Activated gamma-delta T cell treated with Interleukin-2 at 50 U/mL for 16 hours (primary cell): ENCODE measurements at regions not wholly inside any gene's neighbourhood (a gene's known extent, or its start where the extent isn't known, plus 50 kb on each side); places are given as distances from the start of the nearest gene placed in this dataset.

Source experiments
- DNase-seq: peaks from one replicate; pipeline ENCODE4 v3.0.0-alpha.2; 2020

DNA sequence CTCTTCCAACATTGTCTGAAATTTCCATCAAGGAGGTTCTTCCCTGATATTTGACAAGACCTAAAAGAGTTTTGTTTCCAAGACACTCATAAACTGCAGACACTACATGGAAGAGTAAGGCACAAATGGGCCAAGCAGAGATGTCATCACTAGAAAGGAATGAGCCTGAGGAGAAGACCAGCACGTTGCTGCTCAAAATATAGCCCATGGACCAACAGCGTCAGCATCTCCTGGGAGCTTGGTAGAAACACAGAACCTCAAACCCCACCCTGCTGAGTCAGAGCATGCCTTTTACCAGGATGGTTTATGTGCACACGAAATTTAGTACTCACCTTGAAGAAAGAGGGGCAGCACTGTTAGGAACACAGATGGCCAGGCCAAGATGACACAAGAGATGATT, 128.7 kb upstream of the MID1 start:
- no peak for DNase-seq

DNA sequence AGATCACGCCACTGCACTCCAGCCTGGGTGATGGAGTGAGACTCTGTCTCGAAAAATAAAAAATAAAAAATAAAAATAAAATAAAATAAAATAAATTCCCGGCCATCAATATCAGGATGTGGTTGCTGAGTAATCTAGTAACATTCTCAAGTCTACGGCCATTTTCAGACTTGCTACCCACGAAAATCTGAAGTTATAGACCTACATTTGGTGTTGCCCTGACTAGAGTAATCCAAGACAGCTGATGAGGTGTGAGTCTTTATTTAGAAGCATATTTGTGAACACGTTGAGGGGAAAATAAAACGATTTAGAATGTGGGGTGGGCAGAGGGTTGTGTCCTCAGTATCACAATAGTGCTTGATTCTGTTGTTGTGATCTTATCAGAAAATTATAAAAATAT, 130.2 kb upstream of the MID1 start:
- no peak for DNase-seq

DNA sequence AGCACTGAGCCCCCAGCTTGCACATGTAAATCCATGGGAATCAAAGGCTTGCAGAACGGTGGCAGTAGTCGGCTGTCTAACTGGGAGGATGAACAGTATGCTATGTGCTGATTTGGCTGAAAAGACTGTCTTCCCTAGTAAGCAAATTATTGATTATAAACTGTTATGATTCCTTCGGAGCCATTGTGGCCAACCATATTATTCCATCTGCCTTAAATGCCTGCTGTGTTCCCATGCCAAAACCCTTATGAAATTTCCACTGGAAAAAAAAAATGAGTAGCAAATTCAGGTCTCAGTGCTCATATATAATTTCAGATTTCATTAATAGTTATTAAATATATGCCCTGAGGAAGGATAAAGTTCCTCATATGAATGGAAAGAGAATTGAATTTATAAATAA, 132.7 kb upstream of the MID1 start:
- DNase-seq: no peak

DNA sequence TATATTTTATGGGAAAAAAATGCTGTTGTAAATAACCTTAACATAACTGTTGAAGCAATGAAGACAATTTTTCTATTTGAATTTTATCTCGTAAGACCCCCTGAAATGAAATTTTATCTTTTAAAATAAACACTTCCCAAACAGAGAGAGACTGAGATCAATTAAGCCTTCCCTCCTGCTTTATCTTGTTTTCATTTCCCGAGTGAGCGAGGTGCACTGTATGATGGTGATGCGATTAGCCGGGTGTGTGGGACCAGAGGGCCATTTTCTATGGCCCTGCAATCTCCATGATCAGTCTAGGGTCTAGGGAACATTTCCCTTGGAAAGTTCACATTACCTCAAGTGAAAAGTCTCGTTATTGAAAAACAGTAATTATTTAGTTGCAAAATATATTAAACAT, 134.1 kb upstream of the MID1 start:
- DNase-seq: no peak

DNA sequence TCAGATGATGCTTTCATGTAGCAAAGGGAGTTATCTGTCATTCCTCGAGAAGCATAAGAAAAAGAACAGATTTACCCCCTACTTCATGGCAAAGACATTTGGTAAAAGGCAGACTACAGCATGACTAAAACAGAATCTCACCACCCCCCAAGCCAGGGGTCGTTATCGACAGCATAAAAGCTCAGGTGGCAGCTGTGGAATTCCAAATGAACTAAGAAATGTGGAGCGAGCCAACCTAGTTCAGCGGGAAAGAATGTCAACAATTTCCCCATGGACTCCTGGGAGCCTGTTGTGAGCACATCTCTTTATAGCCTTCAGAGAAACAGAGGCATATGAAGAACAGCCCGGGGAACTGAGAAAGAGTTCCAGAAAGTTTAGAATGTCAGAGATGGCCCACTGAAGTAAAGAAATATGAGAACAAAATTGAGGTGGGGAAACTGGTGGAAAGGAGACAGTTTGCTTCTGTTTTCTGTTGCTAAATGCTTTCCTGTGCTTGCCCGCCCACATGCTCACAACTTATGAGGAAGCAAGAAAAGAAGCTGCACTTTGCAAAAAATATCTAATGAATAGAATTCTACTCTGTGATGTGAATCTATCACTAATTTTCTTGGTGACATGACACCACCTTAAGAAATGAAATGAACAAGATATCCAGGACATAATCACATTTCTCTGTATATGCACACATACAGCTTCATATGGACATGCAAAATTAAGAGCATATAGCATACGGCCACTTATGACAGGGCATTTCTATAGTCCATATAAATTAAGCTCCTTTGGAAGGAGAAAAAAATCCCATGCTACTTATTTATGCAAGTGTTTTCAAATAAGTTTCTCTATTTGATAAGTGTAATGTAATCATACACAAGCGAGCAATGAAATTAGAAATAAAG, 135.3 kb upstream of the MID1 start:
- DNase-seq: no peak

DNA sequence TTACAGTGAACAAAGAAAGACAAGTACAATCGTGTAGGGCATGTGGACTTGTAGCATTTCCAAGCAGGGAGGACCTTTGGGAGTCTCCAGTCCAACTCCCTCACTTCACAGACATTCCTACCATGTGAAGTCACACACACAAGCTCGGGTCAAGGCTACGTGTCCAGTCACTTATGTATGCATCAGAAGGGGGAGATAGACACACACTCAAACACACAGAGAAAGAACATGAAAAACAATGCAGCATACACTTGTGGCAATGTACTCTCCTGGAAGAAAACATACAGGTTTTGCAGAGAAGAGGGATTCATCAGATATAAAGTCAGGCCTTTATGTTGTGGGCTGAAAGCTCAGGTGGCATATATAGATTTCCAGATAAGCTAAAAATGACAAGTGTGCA, 136.1 kb upstream of the MID1 start:
- DNase-seq: no peak

DNA sequence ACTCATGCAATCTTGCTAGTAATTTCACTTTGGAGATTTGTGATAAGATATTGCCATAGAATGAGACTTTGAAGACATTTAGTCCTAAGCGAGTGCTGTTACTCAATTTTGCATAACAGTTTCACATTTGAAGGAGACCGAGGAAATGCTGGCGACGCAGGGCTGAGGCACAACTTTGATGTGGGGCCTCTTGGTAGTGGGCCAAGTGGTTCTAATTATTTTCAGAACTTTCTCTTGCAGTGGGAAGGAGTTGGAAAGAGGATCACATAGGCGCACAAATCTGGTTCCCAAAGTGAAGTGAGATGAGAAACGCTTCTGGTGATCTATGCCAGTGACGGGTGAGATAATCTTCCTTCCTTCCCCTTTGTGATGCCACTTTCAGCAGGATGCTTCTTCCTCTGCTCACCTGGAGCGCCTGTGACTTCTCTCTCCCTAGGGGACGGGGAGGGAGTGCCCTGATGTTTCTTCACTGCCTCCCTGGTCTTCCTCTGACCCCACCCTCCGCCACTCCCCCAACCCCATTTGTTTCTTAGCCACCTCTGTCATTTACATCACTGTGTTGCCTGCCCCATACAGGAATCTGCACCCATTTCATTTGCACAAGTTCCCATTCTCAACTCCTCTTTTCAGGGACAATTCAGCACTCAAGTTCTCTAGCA, 138.9 kb upstream of the MID1 start:
- DNase-seq: no peak

DNA sequence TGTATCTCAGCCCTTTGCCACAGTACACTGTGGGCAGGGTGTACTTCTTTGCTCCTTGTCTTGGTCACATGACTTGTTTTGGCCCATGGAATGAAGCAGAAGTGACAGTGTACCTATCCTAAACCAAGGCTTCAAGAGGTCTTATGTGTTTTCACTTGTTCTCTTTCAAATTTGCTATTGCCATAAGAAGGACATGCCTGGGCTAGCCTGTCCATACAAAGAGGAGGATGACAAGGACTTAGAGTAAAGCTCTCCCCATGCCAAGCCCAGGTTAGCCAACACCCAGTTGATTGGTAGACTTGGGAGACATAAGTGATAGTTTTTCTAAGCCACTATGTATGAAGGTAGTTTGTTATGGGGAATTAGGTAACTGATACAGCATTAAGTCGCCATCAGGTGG, 141.1 kb upstream of the MID1 start:
- no peak for DNase-seq

DNA sequence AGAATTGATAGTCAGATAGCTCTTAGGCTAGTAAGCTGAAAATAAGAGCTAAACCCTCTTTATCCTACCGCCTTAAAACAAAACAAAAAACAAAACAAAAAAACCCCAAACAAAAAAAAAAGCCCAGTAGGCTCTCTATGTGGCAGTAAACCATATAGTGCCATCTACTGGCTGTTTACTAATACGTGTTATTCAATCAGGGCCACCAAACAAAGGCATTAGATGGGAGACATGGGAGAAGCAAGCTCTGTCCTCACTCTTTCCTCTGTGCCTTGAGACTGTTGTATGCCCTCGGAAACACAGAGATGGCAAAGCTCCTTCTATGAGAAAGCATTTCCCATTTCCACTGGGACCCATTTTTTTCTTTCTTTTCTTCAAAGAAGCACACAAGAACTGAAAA, 148.8 kb upstream of the MID1 start:
- no peak for DNase-seq

DNA sequence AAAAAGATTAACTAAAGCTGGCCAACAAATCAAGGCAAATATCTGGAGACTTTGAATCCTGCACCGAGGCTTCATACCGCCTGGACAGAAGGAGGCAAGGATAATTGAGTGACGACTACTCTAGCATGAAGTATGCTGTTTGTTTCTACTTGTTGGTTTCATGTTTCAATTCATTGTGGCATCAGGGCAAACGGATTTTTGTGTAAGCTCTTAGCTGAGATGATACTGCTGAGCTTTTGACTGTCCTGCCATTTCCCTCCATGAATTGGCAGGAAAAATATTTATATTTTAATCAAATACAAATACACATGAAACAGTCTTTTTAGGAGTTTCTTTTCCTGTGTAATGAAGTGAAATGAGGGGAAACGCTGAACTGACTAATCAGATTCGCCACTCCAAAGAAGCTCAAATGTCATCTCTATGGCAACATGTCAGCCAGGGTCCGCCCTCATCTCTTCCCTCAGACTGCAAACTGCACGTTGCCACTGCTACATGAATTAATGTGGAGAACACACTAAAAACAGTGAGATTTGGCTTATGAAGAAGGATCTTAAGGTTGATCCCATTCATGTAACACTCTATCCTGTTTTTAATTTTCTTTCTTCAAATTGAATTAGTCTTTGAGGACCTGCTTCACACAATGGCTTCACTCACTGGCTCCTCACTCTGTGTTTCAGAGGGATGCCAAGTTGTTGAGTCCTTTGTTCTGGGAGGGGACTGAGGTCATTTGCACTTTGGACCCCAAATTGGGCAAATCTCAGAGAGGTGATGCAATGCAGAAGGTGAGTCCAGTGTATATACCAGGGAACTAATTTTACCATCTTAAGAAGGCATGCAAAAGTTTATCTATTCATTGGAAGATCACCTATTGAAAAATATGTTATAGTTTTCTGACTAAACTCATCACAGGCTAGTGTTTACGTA, 149.6 kb upstream of the MID1 start:
- no peak for DNase-seq

DNA sequence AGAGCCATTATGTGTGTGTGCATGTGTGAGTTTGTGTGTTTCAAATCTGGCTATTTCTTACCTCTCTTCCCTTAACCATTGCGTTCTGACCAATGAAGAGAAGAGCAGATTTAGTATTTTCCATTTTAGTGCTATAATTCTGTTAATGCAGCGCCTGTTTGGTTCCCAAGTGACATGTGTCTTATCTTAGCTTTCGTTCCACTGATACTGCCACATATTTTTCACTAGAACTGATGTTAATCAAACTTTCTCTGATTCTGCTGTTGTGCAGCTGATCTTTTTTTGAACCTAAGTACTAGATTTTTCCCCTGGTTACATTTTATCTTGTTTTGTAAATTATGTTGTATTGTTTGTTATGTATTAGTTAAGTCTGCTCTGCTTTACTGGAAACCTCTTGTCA, 152.9 kb upstream of the MID1 start:
- no peak for DNase-seq

DNA sequence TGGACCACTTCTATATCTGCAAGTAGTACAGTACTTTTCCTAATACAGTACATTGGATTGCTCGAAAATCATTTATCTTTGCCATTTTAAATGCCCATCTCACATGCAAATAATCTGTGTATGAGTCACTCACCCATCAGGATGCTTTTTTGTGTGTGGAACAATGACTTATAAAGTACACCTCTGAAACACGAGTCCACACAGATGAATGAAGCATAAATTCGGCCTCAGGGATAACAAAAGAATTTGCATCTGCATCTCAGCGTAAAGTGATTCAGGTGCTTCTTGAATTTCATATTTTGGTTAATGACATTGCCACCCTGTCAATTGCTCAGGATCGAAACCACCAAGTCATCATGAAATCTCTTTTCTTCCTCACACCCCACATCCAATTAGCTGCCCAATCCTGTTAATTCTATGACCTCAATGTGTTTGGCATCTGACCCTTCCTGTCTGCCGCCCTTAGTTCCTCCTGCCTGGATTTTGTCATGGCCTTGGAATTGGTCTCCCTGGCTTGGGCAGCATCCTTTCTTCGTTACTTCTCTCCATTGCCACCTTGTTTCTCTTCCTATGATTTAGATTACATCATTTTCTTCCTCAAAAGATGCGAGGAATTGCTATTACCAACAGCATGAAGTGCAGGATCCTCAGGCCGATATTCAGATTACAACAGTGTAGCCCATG, 161.6 kb upstream of the MID1 start:
- no peak for DNase-seq

DNA sequence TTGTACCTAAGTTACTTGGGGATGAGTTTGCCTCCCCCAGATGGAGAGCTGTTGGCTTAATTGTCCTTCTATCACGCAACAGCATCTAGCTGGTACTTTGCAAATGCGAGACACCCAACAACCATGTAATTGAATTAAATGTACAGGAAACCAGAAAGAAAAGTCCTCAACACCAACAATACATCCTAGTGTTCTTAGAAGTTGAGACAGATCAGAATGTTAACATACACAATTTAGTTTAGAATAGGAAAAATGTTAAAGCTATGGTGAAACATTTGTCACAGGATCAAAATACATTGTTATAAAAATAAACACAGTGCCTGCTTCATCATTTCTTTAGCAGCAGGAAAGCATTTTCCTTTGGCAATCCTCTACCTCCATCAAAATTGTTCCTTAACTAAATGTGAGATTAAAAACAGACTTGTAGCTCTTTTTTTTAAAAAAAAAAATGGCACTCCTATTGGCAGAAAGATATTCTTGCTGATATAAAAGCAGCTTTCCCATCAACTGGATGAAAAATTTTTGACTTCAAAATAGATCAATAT, 163.1 kb upstream of the MID1 start:
- DNase-seq: no peak

DNA sequence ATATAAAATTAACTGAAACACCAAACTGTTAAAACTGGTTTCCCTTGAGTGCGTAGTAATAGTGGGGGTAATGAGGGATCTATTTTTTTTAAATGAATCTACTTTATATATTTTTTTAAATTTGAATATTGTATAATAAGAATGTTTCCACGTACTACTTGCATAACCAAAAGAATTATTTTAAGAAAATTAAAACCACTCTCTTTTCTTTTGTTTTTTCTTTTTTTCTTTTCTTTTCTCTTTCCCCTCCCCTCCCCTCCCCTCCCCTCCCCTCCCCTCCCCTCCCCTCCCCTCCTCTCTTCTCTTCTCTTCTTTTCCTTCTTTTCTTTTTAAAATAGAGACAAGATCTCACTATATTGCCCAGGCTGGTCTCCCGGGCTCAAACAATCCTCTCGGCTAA, 166.9 kb upstream of the MID1 start:
- no peak for DNase-seq

DNA sequence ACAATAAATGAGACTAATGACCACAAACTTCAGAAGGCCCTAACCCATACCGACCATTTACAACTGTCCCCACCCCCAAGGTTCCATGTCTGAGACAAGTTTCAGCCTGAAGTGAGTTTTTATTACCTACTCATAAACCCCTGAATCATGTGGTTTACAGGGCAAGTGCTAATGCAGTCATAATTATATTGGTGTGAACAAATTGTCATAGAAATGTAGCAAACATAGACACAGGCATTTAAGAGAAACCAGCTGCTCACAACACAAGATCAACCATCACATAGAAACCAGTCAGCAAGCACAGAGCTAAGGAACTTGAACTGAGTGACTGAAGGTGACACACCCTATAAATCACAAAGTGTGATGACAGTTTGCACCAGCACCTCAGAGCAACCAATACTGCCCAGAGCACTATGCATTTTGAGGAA, 173.8 kb upstream of the MID1 start:
- DNase-seq: no peak

DNA sequence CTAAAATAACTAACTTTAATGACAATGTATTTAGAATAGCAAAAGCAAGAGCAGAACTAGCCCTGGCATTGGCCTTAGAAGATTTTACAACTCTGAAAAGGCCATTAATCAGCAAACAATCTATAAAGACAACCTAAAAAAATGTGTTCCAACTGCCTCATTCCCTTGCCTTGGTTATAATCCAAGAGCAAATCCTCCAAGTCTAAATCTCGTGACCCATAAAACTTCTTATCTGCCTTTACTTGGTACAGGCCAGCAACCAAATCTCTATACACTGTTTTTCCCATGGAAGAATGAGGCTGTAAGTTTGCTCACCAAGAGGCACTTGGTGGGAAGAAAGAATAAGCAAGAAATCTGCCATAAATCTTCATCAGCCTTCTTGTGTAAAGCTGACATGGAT, 175.3 kb upstream of the MID1 start:
- DNase-seq: no peak

DNA sequence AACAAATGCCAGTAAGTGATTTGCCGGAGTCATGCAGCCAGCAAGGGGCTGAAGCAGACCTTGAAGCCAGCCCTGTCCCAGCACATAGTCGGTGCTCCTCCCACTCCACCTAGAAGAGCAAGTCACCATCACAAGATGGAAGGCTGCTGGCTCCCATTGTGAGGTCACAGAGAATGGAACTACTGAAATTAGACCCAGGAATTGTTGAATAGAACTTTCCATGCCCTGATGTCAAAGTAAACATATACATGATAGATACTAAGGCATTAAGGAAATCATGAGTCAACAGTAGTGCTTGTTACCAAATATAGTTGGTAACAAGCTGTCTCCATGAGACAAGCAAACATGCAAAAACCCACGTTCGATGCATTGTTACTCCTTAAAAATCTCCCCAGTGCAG, 177.1 kb upstream of the MID1 start:
- DNase-seq: no peak

DNA sequence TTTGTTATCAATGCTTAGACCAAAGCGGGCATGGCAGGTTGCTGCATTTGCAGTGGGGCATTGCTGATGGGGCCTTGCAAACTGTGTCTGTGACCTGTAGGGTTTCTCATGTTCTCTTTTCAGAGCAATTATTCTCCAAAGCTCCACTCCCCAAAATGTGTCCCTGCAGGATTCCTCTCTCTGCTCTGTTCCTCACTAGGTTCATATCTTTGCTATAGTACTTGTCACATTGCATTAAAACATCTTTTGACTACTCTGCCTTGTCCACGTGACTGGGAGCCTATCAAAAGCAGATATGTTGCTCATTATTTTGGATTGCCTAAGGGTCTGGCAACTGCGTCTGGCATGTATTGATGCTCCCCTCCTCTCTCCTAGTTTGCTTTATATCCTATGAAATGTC, 177.7 kb upstream of the MID1 start:
- DNase-seq: no peak

DNA sequence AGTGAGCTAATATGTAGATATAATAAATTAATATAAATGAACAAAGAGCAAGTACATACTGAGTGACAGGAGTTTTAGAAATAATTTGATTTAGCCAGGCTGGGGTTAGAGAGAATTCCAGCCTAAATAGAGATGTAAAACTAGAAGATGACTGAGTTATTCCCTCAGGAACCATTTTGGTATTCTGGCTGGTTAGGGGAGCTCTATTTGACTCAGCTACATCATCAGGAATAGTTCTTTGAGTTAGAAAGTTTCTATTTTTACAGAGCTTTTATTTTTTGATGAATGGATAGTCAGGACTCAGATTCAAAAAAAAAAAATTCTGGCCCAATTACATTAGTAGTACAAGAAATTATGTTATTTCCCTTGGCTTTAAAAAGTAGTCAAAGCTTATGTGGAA, 180.4 kb upstream of the MID1 start:
- DNase-seq: no peak

DNA sequence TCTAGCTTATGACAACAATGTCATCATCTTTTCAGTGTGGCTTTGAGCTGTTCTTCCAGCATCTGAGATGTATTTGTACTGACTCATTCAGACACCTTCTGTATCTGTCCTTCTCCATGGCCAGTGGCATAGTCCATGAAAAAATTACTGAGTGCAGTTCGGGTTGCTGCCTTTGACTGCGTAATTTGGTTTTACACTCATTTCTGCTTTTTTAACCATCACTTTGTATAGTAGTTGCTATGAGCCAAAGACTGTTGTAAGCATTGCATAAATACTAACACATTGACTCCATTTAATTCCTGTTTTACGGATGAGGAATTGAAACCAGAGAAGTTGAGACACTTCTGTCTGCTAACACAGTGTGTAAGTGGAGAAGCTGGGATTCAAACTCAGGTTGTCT, 190.7 kb upstream of the MID1 start:
- DNase-seq: no peak

DNA sequence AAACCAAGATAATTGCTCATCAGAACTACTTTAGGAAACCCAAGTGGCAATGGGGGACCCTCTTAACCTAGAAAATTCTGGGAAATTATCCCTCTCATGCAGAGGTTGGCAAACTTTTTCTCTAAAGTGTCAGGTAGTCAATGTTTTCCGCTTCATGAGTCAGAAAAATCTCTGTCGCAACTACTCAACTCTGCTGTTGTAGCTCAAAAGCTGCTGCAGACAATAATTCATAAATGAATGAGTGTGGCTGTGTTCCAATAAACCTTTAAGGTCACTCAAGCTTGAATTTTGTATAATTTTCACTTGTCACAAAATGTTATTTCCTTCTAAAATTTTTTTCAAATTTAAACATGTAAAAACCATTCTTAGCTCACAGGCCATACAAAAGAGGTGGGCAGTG, 193.4 kb upstream of the MID1 start:
- DNase-seq: no peak

DNA sequence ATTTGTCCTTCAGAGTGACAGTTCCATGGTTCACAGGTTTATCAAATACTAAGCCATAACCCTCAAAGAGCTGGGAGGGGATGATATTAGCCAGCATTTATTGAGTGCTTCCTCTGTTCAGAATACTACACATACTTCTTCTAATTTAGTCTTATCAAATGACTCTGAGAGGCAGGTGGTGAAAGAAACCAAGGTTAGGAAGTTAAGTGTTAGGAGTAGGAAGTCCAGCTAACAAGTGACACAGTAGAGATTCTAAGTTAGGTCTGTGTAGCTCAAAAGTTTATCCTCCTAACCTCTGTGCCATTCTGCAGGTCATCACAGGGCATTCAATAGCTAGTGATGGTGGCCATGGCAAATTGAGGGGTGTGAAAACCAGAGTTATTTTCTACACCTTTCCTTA, 198.3 kb upstream of the MID1 start:
- DNase-seq: no peak

DNA sequence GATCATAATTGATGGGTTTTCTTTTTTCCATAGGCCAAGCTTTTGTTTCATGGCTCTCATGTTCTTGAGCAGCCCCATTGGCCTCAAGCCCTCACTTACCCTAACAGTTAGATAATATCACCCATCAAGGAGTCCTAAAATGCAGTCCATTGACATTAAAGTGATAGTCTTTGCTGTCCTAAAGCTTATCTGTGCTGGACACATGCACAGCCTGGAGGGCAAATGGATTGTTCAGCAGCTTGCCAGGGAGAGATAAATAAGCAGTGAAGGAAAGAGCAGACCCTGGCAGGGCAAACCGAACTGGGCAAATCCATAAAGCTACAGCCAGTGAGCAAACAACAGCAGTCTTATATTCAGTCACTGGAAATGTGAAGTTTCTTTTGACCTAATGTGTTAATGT, 199.6 kb upstream of the MID1 start:
- DNase-seq: no peak
